GM23338 (cell line): ENCODE measurements at regions not wholly inside any gene's neighbourhood (a gene's known extent, or its start where the extent isn't known, plus 50 kb on each side); places are given as distances from the start of the nearest gene placed in this dataset.

ENCODE experiments used
- ATAC-seq: fragments of 200-7000 bp; cut with Tn5 transposase; 3 replicates; pipeline ENCODE4 v1.9.1; 2020
- DNase-seq: peaks from one replicate; pipeline ENCODE4 v3.0.0-alpha.2; 2015; ENCODE audit warnings: low spot score
- H2AFZ ChIP-seq: fragments of 200-600 bp; sonication (generic); 2 replicates; pipeline ENCODE4 v1.8.0; 2016; ENCODE audit warnings: antibody characterized with exemption, mild to moderate bottlenecking, moderate library complexity
- H3F3A ChIP-seq: fragments of 200-600 bp; sonication (generic); replicated peaks from 2 replicates; pipeline ENCODE4 v1.8.0; 2017; ENCODE audit warnings: antibody characterized with exemption, mixed run types, low read depth
- H3K27ac ChIP-seq: fragments of 200-600 bp; sonication (generic); 2 replicates; pipeline ENCODE4 v1.6.1; 2016; ENCODE audit warnings: low read depth
- H3K27me3 ChIP-seq: fragments of 200-600 bp; sonication (generic); 2 replicates; pipeline ENCODE4 v1.8.0; 2016; ENCODE audit warnings: mild to moderate bottlenecking, mixed run types, moderate library complexity; ENCODE audit not compliant: insufficient read depth
- H3K36me3 ChIP-seq: fragments of 200-600 bp; sonication (generic); 2 replicates; pipeline ENCODE4 v1.8.0; 2016; ENCODE audit warnings: mild to moderate bottlenecking; ENCODE audit not compliant: insufficient read depth
- H3K4me1 ChIP-seq: fragments of 200-600 bp; sonication (generic); 2 replicates; pipeline ENCODE4 v1.8.0; 2016; ENCODE audit warnings: mild to moderate bottlenecking, moderate library complexity; ENCODE audit not compliant: insufficient read depth
- H3K4me2 ChIP-seq: fragments of 200-600 bp; sonication (generic); 2 replicates; pipeline ENCODE4 v1.7.1; 2017; ENCODE audit warnings: mixed run types
- H3K4me3 ChIP-seq: fragments of 200-600 bp; sonication (generic); 2 replicates; pipeline ENCODE4 v1.6.1; 2016; ENCODE audit warnings: mixed run types
- H3K79me2 ChIP-seq: fragments of 200-600 bp; sonication (generic); replicated peaks from 2 replicates; pipeline ENCODE4 v1.8.0; 2017; ENCODE audit warnings: mild to moderate bottlenecking; ENCODE audit not compliant: insufficient read depth
- H3K9me2 ChIP-seq: fragments of 200-600 bp; sonication (generic); 2 replicates; pipeline ENCODE4 v1.8.0; 2017; ENCODE audit not compliant: insufficient read depth
- H4K20me1 ChIP-seq: fragments of 200-600 bp; sonication (generic); replicated peaks from 2 replicates; pipeline ENCODE4 v1.8.0; 2017; ENCODE audit warnings: mild to moderate bottlenecking; ENCODE audit not compliant: insufficient read depth
- H3K27ac Mint-ChIP-seq: 2 replicates; pipeline ENCODE4 v1.8.0; 2020; ENCODE audit warnings: inconsistent platforms, mild to moderate bottlenecking, moderate library complexity, mixed read lengths
- H3K27me3 Mint-ChIP-seq: 3 replicates; pipeline ENCODE4 v1.8.0; 2022; ENCODE audit warnings: low read depth, mild to moderate bottlenecking, moderate library complexity, mixed read lengths, inconsistent platforms; ENCODE audit not compliant: insufficient read depth, poor library complexity
- H3K36me3 Mint-ChIP-seq: 3 replicates; pipeline ENCODE4 v1.8.0; 2021; ENCODE audit warnings: low read depth, mild to moderate bottlenecking, inconsistent platforms, moderate library complexity, mixed read lengths
- H3K4me1 Mint-ChIP-seq: 3 replicates; pipeline ENCODE4 v1.8.0; 2020; ENCODE audit warnings: mild to moderate bottlenecking, inconsistent platforms, mixed read lengths
- H3K4me3 Mint-ChIP-seq: 3 replicates; pipeline ENCODE4 v1.8.0; 2021; ENCODE audit warnings: moderate library complexity, mild to moderate bottlenecking, inconsistent platforms, mixed read lengths
- H3K9me3 Mint-ChIP-seq: 3 replicates; pipeline ENCODE4 v1.8.0; 2020; ENCODE audit warnings: moderate library complexity, mild to moderate bottlenecking, inconsistent platforms, mixed read lengths
- CREB1 ChIP-seq: fragments of 250-450 bp; sonication (Bioruptor Pico); IDR thresholded peaks from 2 replicates; pipeline ENCODE4 v1.5.0; 2020; ENCODE audit warnings: low read depth, mild to moderate bottlenecking, moderate library complexity
- CTCF ChIP-seq, 2 experiments: fragments of 200-600 bp in 1 of 2; sonication (generic) in 1 of 2; conservative IDR thresholded peaks; 2 replicates each; pipeline versions ENCODE4 v1.5.1 to v1.6.1; 2016 to 2017; ENCODE audit warnings: antibody characterized with exemption in 2 of 2, low read depth in 2 of 2, mild to moderate bottlenecking in 2 of 2, moderate library complexity in 1 of 2
- ETS1 ChIP-seq: IDR thresholded peaks from 2 replicates; pipeline ENCODE4 v1.6.1; 2016; ENCODE audit warnings: antibody characterized with exemption
- EZH2 ChIP-seq: fragments of 200-600 bp; sonication (generic); IDR thresholded peaks from one replicate; pipeline ENCODE4 v1.8.0; 2017; ENCODE audit warnings: antibody characterized with exemption, mild to moderate bottlenecking, low read depth; ENCODE audit not compliant: unreplicated experiment
- EZH2phosphoT487 ChIP-seq: fragments of 200-600 bp; sonication (generic); IDR thresholded peaks from one replicate; pipeline ENCODE4 v1.8.1; 2018; ENCODE audit warnings: antibody characterized with exemption; ENCODE audit not compliant: unreplicated experiment
- NANOG ChIP-seq: IDR thresholded peaks from 2 replicates; pipeline ENCODE4 v1.6.1; 2016; ENCODE audit warnings: antibody characterized with exemption, borderline replicate concordance
- POLR2AphosphoS5 ChIP-seq: IDR thresholded peaks from 2 replicates; pipeline ENCODE4 v1.6.1; 2016; ENCODE audit warnings: antibody characterized with exemption, low read depth
- REST ChIP-seq: IDR thresholded peaks from one replicate; pipeline ENCODE4 v1.6.1; 2018; ENCODE audit warnings: antibody characterized with exemption; ENCODE audit not compliant: unreplicated experiment
- ZNF114 ChIP-seq: fragments of 250-450 bp; sonication (Bioruptor Pico); IDR thresholded peaks from 2 replicates; pipeline ENCODE4 v1.5.0; 2020; ENCODE audit warnings: mild to moderate bottlenecking, moderate library complexity
- ZNF331 ChIP-seq: fragments of 250-450 bp; sonication (Bioruptor Pico); IDR thresholded peaks from 2 replicates; pipeline ENCODE4 v1.5.0; 2020; ENCODE audit warnings: low read depth, mild to moderate bottlenecking, moderate library complexity

GRCh38 chr12:115504306-115505290 lies 772.9 kb downstream of the MED13L start (continued):
- TF ChIP-seq CTCF (conservative IDR thresholded peaks at IDR 0.05; ENCODE audit: low read depth in 2 of 2): no peak
- TF ChIP-seq ETS1: no peak
- no peak for TF ChIP-seq ZNF331 (CRISPR knock-in tag)
- no peak for TF ChIP-seq REST
- no peak for TF ChIP-seq EZH2
- no peak for TF ChIP-seq EZH2phosphoT487

- H3K4me1 Mint-ChIP-seq: peaks cover 15% of the 10 kb centered on the region
- TF ChIP-seq EZH2 (no peak), REST (no peak), CREB1 (no peak), POLR2AphosphoS5 (no peak), NANOG (no peak), ZNF114 (CRISPR knock-in tag) (no peak), ETS1 (no peak)
Observed at GRCh38 chr12:115500872-115501271, 776.6 kb downstream of the MED13L start.

More at GRCh38 chr12:115500872-115501271, 776.6 kb downstream of the MED13L start:
- Mint-ChIP-seq H3K4me3 (no peak overlapping the region), H3K36me3 (no peaks in the 10 kb centered on the region), H3K9me3 (no peaks in the 10 kb centered on the region; the same call in 2 of the 3 replicates), H3K27ac (no peak overlapping the region), H3K27me3 (no peaks in the 10 kb centered on the region)
- H3K79me2 ChIP-seq: no peaks in the 10 kb centered on the region
- no peak overlapping the region for H3K4me2 ChIP-seq
- H3K27ac ChIP-seq: no peak overlapping the region
- no peaks in the 10 kb centered on the region for H3K27me3 ChIP-seq
- H3K4me3 ChIP-seq: no peak overlapping the region
- ATAC-seq: no peak
- no peak for DNase-seq
- H3K36me3 ChIP-seq: no peaks in the 10 kb centered on the region
- peaks cover 8% of the 10 kb centered on the region; the same call in 1 of the 2 replicates for H3K4me1 ChIP-seq
- H2AFZ ChIP-seq: no peak overlapping the region
- no peaks in the 10 kb centered on the region for H4K20me1 ChIP-seq
- peaks cover 7% of the 10 kb centered on the region; the same call in 1 of the 2 replicates for H3K9me2 ChIP-seq
- H3F3A ChIP-seq: no peaks in the 10 kb centered on the region
